Right lung (tissue), 2 donors: ENCODE measurements at regions not wholly inside any gene's neighbourhood (a gene's known extent, or its start where the extent isn't known, plus 50 kb on each side); places are given as distances from the start of the nearest gene placed in this dataset.

Experiments
- DNase-seq, 2 donors: peaks; one replicate each; pipeline ENCODE4 v3.0.0-alpha.2; 2013

DNA sequence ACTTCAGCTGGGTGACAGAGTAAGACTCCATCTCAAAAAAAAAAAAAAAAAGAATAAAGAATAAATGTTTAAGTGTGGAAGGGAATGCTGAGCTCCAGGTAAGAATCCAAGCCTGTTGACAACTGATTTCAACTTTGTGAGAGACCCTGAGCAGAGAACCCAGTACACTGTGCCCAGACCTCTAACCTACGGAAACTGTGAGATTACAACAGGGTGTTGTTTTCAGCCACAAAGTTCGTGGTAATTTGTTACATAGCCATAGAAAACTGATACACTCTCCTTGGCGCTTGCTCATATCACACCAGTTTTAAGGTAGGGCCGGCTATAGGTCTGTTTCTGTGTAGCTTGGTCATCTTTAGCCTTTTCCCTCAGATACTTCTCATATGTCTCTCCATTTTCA, 98.4 kb upstream of the PAPOLG start:
- DNase-seq = no peak

DNA sequence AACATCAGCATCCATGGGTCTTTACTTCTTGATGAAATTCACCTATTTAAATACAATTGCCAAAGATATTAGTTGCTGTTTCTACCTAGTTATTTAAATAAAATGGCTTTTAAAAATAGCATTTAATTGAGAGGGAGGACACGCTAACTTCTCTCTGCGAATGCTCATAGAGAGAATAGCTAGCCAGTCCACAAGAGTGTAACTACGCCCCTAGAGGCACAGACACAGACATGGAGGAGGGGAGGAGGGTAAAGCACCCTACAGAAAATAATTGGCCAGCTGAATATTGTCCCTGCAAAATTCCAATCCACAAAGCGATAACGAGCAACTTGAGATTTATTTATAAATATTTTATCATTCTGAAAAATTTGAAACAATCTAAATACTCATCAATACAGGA, 97.0 kb upstream of the PAPOLG start:
- DNase-seq = no peak

DNA sequence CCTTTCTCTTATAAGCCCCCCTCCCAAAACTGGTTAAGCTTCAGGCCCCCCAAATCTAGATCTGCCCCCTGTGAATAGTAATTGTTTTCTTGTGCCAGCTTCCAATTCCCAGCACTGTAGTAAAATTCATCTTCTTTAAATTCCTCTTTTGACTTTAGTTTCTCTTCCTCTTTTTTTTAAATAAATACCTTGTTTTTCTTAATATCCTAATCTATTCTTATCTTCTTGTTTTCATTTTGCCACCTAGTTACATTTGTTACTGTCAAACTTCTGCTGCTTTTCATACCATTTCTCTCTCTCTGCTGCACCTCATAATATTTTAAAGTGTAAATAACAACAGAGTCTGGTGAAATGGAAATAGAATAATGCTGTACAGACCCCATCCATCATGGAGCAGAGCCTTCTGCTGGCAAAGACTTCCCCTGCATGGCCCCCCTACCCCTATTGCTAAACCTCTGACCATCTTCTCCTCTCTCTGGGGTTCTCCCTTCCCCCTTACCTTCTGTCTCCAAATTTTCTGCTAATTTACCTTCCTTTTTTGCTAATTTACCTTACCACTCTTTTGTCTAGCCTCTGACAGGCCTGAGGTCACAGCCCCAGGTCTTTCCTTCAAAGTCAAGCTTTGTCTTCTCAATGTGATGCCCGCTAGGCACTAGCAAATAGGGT, 94.9 kb upstream of the PAPOLG start:
- DNase-seq = no peak

DNA sequence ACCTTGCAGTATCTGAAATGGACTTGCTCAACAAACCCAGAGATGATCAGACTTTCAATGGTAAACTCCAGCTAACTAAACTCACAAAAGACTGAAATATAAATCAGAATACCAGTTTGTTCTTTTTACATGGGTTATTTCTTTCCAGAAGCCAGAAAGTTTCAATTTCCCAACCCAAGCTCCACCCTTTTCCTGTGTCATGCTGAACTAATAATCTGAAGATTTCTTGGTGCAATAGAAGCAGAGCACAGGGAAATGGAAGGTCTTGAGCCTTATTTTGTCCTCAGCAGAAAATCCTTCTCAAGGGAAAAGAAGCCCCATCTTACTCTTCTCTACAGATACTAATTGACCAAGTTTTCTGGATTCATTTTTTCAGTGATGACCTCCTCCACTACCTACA, 93.3 kb upstream of the PAPOLG start:
- no peak for DNase-seq

DNA sequence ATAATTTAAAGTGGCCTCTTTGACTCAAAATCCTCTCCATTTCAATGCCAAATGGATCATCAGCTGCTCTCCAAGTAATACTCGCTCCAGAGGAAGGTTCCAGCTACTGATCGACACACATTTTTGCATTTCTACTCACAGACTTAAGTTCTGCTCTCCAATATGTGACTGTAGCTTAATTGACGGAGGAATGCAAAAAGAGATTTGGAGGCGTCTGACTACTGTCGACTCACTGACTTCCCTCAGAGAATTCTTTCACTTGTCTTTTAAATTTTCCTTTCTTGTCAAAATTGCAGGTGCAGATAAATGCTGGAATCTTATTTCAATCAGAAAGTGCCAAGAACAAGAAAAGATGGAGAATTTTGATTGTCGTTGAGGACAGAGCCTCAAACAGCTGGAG, 84.1 kb upstream of the PAPOLG start:
- DNase-seq = no peak

DNA sequence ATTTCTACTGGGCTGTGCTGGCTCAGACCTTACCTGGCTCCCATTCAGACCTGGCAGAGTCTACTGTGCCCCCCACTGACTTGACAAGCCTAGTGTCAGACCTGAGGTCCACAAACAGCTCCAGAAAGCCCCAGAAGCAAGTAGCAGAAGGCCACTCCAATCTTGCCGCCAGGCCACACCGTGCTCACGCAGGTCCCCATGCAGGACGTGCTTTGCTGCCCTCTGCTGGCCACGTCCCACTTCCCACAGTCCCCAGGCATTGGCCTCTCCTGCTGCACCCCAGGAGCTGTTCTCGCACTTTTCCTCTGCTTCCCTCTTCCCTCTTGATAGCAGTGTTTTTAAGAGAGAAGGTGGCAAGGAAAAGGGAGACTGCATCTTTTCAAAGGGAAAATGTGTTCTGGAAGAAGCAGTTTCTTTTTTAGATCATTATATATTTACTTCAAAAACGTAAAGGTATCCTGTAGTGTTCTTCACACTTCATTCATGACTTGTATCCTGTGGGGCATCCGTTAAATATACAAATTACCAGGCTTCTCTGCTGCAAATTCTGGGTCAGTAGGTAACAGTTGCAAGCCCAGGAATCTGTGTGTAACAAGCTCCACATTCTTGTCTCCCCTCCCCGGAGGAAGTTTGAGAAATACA, 81.4 kb upstream of the PAPOLG start:
- DNase-seq = peak; percentile 51 to 60

DNA sequence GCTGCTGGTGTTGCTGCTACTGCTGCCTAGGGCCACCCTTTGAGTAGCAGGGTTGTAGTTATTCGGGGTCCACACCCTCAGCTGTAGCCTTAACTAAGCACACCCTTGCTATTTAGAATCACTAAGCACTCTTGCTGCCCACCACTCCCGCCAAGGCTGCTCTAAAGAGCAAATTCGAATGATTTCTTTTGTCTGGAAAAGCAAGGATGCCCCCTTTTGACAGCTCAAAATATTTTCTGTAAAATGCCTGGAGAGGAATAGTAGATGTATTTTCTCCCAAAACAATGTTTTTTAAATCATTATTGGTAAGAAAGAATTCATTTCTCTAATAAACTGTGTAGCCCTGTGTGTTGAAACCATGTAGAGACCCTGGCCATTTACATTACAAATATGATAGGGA, 80.8 kb upstream of the PAPOLG start:
- no peak for DNase-seq

DNA sequence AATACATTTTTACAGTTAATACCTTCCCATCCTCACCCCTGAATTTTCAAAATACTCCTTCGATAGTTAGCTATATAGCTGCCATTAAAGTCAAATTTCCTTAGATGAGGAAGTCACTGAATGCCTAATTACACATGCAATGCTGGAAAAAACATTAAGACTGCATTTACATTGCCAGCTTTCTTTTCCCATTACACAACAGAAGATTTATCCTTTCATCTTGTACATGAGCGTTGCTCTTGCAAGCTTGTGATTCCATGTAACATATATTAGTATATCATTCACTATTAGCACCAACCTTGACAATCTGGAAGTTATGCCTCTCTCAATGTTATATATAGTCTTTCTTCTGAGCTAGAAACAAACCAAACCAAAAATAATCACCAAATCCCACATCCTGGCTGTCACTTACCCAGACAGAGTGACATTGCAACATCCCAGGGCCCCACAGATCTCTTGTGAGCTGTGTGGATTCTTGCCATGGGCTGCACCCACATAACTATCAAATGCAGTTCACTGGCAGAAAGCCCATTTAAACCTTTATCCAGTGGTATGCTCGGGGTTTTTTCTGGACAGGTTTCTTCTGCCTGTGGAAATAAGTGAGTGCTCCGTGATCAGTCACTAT, 79.2 kb upstream of the PAPOLG start:
- DNase-seq = peak; percentile 11 to 23

DNA sequence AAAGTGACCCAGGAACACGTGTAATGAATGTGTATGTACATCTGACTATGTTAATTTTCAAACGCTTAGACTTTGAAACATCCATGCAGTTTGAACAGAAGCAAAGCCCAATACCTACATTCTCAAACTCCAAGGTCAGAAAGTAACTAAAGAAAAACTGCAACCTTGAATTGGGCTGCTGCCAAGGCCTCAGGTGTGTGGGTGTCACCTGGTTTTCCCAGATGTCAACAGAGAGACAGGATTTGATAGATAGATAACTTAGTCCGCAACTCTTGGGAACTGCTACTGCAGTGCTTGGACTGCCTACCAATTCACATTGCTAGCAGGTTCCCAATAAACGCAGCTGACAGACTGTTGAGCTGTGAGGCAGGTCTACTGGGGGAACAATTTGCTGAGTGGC, 78.7 kb upstream of the PAPOLG start:
- DNase-seq = no peak

DNA sequence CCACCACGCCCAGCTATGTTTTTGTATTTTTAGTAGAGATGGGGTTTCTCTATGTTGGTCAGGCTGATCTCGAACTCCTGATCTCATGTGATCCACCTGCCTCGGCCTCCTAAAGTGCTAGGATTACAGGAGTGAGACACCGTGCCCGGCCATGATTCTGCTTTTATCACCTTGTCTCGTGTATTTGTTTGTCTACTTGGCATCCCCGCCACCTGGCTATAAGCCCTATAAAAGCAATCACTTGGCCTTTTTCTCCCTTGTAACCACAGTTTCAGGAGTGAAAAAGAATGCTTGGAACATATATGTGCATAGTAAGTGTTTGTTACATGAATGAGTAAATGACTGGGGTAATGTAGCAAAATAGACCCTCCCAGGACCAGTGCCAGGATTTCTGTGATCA, 77.5 kb upstream of the PAPOLG start:
- DNase-seq = no peak

DNA sequence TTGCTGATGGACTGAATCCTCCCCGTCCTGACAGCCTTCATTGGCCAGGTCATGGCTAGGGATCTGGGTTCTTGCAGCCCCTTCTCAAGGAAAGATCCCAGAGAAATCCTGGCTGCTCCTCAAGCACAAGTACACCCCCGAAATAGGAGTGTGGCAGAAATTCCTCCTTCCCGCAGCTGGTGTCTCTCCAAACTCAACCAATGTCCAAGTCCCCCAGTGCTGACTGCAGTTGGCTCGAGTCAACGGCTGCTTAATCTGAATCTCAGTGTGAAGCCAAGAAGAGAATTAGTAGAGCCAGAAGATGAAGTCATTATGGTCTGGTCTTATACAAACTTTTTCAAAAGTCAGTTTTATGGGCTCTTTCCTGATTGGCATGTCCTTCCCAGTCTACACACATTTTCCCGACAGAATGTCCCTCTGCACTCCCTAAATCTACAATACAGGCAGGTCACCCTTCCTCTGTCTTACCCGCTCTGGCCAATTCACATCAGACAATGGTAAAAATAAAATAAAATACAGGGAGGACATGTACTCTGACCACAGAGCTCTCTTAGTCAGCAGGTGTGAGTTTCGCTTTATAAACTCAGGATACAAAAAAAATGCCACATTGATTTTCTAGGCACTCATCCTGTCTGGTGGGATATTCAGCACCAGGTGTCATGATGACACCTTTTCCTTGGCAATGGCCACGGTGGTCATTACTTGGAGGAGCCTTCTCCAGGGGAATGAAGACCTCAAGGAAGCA, 76.9 kb upstream of the PAPOLG start:
- peak; percentile 42 to 48 for DNase-seq

DNA sequence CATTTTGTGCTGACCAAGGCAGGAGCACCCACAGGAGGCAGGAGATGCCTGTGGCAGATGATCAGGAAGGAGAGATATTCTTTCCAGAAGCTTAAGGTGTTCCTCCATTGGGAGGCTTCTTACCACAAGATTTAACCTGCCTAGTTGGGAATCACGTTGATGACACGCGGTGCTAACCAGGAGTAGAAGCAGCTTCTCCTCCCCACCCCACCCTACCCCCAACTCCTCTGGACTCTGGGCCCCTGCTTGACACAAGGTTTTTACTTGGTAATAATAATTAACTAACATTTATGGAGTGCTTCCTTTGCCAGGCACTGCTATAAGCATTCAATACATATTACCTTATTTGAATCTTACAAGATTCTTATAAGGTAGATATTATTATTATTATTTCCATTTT, 62.5 kb upstream of the PAPOLG start:
- DNase-seq = no peak

DNA sequence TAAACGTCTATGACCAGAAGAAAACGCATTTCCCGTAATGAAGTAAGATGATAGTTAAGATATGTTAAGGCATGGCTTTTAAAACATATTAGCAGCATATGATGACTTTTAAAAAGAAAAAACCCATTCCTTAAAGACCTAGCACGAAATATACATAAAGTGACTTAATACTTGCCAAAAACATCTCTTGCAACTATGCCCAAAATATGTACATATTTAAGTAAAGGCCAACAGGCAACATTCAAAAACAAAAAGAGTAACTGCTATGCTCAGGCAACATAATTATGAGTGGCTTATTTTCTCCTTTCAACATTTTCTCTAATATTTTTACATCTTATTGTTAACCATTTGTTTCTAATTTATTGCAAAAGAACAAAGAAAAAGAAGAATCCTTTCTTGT, 60.3 kb upstream of the PAPOLG start:
- DNase-seq = no peak

DNA sequence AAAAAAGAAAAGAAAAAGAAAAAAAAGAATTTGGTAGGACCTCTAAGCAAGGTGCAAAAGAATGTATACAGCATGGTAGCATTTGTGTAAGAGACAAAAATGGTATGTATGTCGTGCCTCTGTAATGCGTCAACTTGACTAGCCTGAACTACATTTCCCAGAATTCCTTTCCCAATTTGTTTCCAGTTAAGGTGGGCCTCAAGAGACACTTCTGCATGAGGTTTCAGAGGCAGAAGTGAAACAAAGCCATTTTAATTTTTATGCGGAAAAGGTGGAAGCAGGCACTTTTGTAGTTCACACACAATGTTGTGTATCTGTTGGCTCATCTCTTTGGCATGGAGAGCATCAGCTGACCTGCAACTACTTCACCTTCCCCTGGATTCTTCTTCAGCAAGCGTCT, 56.5 kb upstream of the PAPOLG start:
- no peak for DNase-seq

DNA sequence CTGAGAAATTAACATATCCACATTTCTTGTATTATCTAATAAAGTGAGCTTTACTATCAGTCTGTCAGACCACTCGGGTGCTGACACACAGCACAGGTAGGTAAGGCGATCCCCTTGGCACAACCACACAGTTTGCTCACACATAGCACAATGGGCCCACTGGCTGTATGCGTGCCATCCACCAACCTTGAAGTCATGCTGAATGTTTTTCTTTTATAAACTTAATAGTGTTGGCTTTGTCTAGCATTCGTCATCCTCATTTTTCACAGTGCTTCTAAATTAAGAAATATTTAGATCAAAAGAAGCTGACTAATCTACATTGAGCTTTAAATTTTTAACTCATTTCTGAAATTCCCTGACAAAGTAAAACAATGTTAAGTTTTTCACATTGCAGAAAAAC, 50.0 kb upstream of the PAPOLG start:
- no peak for DNase-seq
